ENCODE measurements at regions not wholly inside any gene's neighbourhood (a gene's known extent, or its start where the extent isn't known, plus 50 kb on each side); places are given as distances from the start of the nearest gene placed in this dataset.

- Histone ChIP-seq H3K27me3 (ENCODE audit: insufficient read depth, poor library complexity, severe bottlenecking) (no peaks in the 10 kb centered on the region), H3K27ac (ENCODE audit: poor library complexity, severe bottlenecking) (no peak overlapping the region), H3K9me3 (ENCODE audit: severe bottlenecking) (no peaks in the 10 kb centered on the region), H3K36me3 (ENCODE audit: low read depth) (no peaks in the 10 kb centered on the region), H3K4me1 (ENCODE audit: insufficient read depth, poor library complexity, severe bottlenecking) (peaks cover 10% of the 10 kb centered on the region), H3K4me3 (ENCODE audit: severe bottlenecking) (no peak overlapping the region)
- ATAC-seq (ENCODE audit: low read depth) (no peak), DNase-seq (ENCODE audit: low spot score) (no peak)
- TF ChIP-seq CTCF (IDR thresholded peaks at IDR 0.05; ENCODE audit: poor library complexity, severe bottlenecking): no peak
Measured at GRCh38 chr2:156175946-156176345, 156.6 kb downstream of the NR4A2 start.

GRCh38 chr2:156170929-156171328, 161.6 kb downstream of the NR4A2 start:
- H3K4me3 ChIP-seq (ENCODE audit: severe bottlenecking): no peak overlapping the region
- H3K9me3 ChIP-seq (ENCODE audit: severe bottlenecking): peaks cover 2% of the 10 kb centered on the region
- no peak for TF ChIP-seq CTCF (IDR thresholded peaks at IDR 0.05; ENCODE audit: poor library complexity, severe bottlenecking)
- ATAC-seq (ENCODE audit: low read depth): no peak
- H3K36me3 ChIP-seq (ENCODE audit: low read depth): no peaks in the 10 kb centered on the region
- H3K27me3 ChIP-seq (ENCODE audit: insufficient read depth, poor library complexity, severe bottlenecking): no peaks in the 10 kb centered on the region
- peaks cover 4% of the 10 kb centered on the region for H3K4me1 ChIP-seq (ENCODE audit: insufficient read depth, poor library complexity, severe bottlenecking)
- no peak overlapping the region for H3K27ac ChIP-seq (ENCODE audit: poor library complexity, severe bottlenecking)
- no peak for DNase-seq (ENCODE audit: low spot score)

- no peak overlapping the region for H3K4me3 ChIP-seq (ENCODE audit: severe bottlenecking)
- H3K9me3 ChIP-seq (ENCODE audit: severe bottlenecking): peaks cover 2% of the 10 kb centered on the region
- no peak for TF ChIP-seq CTCF (IDR thresholded peaks at IDR 0.05; ENCODE audit: poor library complexity, severe bottlenecking)
- no peak overlapping the region for H3K27ac ChIP-seq (ENCODE audit: poor library complexity, severe bottlenecking)
- ATAC-seq (ENCODE audit: low read depth): no peak
- H3K36me3 ChIP-seq (ENCODE audit: low read depth): no peaks in the 10 kb centered on the region
- H3K4me1 ChIP-seq (ENCODE audit: insufficient read depth, poor library complexity, severe bottlenecking): no peaks in the 10 kb centered on the region
- no peak for DNase-seq (ENCODE audit: low spot score)
- no peaks in the 10 kb centered on the region for H3K27me3 ChIP-seq (ENCODE audit: insufficient read depth, poor library complexity, severe bottlenecking)
Measured at GRCh38 chr2:156165742-156166141, 166.8 kb downstream of the NR4A2 start.

- H3K4me3 ChIP-seq (ENCODE audit: severe bottlenecking): no peak overlapping the region
- ATAC-seq (ENCODE audit: low read depth): no peak
Measured at GRCh38 chr2:156164091-156164720, 168.3 kb downstream of the NR4A2 start.

More at GRCh38 chr2:156164091-156164720, 168.3 kb downstream of the NR4A2 start:
- Histone ChIP-seq H3K36me3 (ENCODE audit: low read depth) (no peaks in the 10 kb centered on the region), H3K27me3 (ENCODE audit: insufficient read depth, poor library complexity, severe bottlenecking) (no peaks in the 10 kb centered on the region), H3K27ac (ENCODE audit: poor library complexity, severe bottlenecking) (no peak overlapping the region), H3K4me1 (ENCODE audit: insufficient read depth, poor library complexity, severe bottlenecking) (no peaks in the 10 kb centered on the region), H3K9me3 (ENCODE audit: severe bottlenecking) (no peaks in the 10 kb centered on the region)
- no peak for DNase-seq (ENCODE audit: low spot score)
- TF ChIP-seq CTCF (IDR thresholded peaks at IDR 0.05; ENCODE audit: poor library complexity, severe bottlenecking): no peak
